GM12878 (cell line): ENCODE measurements at regions not wholly inside any gene's neighbourhood (a gene's known extent, or its start where the extent isn't known, plus 50 kb on each side); places are given as distances from the start of the nearest gene placed in this dataset.
A peak's percentile ranks its signal among the peaks of the same experiment; 100 is the strongest.

Source experiments
- CHD4 ChIP-seq: fragments of 200-600 bp; sonication (generic); IDR thresholded peaks from 2 replicates; pipeline ENCODE4 v1.6.1; 2016; ENCODE audit warnings: mild to moderate bottlenecking
- CREB1 ChIP-seq: IDR thresholded peaks from 2 replicates; pipeline ENCODE4 v1.6.1; 2012; ENCODE audit warnings: low read depth, mild to moderate bottlenecking, inconsistent platforms
- CREM ChIP-seq: IDR thresholded peaks from 2 replicates; pipeline ENCODE4 v1.6.1; 2014; ENCODE audit warnings: antibody characterized with exemption, low read depth
- FOXM1 ChIP-seq: IDR thresholded peaks from 2 replicates; pipeline ENCODE4 v1.6.1; 2012; ENCODE audit warnings: low read depth, mild to moderate bottlenecking, inconsistent platforms, low read length, moderate library complexity
- GABPA ChIP-seq: IDR thresholded peaks from 2 replicates; pipeline ENCODE4 v1.6.1; 2014; ENCODE audit warnings: antibody characterized with exemption, low read depth, mild to moderate bottlenecking, inconsistent platforms
- MEF2A ChIP-seq: IDR thresholded peaks from 2 replicates; pipeline ENCODE4 v1.6.1; 2011; ENCODE audit warnings: low read depth, mild to moderate bottlenecking, low read length, moderate library complexity; ENCODE audit not compliant: insufficient read depth
- NR2F1 ChIP-seq: fragments of 450-650 bp; conservative IDR thresholded peaks from 2 replicates; pipeline ENCODE4 v1.6.1; 2017; ENCODE audit warnings: mild to moderate bottlenecking
- PML ChIP-seq: IDR thresholded peaks from 2 replicates; pipeline ENCODE4 v1.6.1; 2012; ENCODE audit warnings: low read length, inconsistent platforms
- RELB ChIP-seq: fragments of 450-650 bp; IDR thresholded peaks from 2 replicates; pipeline ENCODE4 v1.6.1; 2017; ENCODE audit warnings: low read depth, mild to moderate bottlenecking, moderate library complexity
- TCF7 ChIP-seq: IDR thresholded peaks from 2 replicates; pipeline ENCODE4 v1.6.1; 2014; ENCODE audit warnings: antibody characterized with exemption, borderline replicate concordance
- ZBED1 ChIP-seq: IDR thresholded peaks from 2 replicates; pipeline ENCODE4 v1.6.1; 2016; ENCODE audit warnings: borderline replicate concordance
- TF ChIP-seq, protein P1 (sequence below): fragments of 450-650 bp; IDR thresholded peaks from 2 replicates; pipeline ENCODE4 v1.6.1; 2017; ENCODE audit warnings: mild to moderate bottlenecking, low read depth, inconsistent platforms; ENCODE audit not compliant: poor library complexity, severe bottlenecking
- TF ChIP-seq, protein P2 (sequence below): fragments of 450-650 bp; IDR thresholded peaks from 2 replicates; pipeline ENCODE4 v1.6.1; 2017; ENCODE audit warnings: mild to moderate bottlenecking

- TF ChIP-seq, protein P1, sequence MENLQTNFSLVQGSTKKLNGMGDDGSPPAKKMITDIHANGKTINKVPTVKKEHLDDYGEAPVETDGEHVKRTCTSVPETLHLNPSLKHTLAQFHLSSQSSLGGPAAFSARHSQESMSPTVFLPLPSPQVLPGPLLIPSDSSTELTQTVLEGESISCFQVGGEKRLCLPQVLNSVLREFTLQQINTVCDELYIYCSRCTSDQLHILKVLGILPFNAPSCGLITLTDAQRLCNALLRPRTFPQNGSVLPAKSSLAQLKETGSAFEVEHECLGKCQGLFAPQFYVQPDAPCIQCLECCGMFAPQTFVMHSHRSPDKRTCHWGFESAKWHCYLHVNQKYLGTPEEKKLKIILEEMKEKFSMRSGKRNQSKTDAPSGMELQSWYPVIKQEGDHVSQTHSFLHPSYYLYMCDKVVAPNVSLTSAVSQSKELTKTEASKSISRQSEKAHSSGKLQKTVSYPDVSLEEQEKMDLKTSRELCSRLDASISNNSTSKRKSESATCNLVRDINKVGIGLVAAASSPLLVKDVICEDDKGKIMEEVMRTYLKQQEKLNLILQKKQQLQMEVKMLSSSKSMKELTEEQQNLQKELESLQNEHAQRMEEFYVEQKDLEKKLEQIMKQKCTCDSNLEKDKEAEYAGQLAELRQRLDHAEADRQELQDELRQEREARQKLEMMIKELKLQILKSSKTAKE: no peak
- TF ChIP-seq CHD4 (no peak), CREB1 (no peak), PML (0 out of 2 replicates have a peak, but pooled peaks have one; percentile 29), TCF7 (0 out of 2 replicates have a peak, but pooled peaks have one; percentile 34), ZBED1 (peak; percentile 54; the same call in 1 of the 2 replicates), CREM (peak; percentile 66; the same call in 1 of the 2 replicates), RELB (no peak), MEF2A (peak; percentile 64; the same call in 1 of the 2 replicates), FOXM1 (peak; percentile 84; the same call in 1 of the 2 replicates), GABPA (peak; percentile 41; the same call in 1 of the 2 replicates), NR2F1 (peak; percentile 38; the same call in 1 of the 2 replicates)
- TF ChIP-seq, protein P2, sequence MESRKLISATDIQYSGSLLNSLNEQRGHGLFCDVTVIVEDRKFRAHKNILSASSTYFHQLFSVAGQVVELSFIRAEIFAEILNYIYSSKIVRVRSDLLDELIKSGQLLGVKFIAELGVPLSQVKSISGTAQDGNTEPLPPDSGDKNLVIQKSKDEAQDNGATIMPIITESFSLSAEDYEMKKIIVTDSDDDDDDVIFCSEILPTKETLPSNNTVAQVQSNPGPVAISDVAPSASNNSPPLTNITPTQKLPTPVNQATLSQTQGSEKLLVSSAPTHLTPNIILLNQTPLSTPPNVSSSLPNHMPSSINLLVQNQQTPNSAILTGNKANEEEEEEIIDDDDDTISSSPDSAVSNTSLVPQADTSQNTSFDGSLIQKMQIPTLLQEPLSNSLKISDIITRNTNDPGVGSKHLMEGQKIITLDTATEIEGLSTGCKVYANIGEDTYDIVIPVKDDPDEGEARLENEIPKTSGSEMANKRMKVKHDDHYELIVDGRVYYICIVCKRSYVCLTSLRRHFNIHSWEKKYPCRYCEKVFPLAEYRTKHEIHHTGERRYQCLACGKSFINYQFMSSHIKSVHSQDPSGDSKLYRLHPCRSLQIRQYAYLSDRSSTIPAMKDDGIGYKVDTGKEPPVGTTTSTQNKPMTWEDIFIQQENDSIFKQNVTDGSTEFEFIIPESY: no peak
Measured at GRCh38 chr1:238241607-238242006, 350.9 kb upstream of the ZP4 start (continued).
